ENCODE measurements at regions not wholly inside any gene's neighbourhood (a gene's known extent, or its start where the extent isn't known, plus 50 kb on each side); places are given as distances from the start of the nearest gene placed in this dataset.

GRCh38 chr5:8766448-8766847 is 779.4 kb downstream of the SEMA5A start:
- DNase-seq = no peak
- Histone ChIP-seq H3K27me3 (no peaks in the 10 kb centered on the region), H3K4me3 (no peak overlapping the region), H3K9me3 (no peaks in the 10 kb centered on the region), H3K36me3 (no peaks in the 10 kb centered on the region), H3K4me1 (no peaks in the 10 kb centered on the region), H3K27ac (no peak overlapping the region)
- intact Hi-C loops (cut with DNase I) = no loop called here
- TF ChIP-seq CTCF (IDR thresholded peaks at IDR 0.05) = no peak
- ATAC-seq = no peak

DNA sequence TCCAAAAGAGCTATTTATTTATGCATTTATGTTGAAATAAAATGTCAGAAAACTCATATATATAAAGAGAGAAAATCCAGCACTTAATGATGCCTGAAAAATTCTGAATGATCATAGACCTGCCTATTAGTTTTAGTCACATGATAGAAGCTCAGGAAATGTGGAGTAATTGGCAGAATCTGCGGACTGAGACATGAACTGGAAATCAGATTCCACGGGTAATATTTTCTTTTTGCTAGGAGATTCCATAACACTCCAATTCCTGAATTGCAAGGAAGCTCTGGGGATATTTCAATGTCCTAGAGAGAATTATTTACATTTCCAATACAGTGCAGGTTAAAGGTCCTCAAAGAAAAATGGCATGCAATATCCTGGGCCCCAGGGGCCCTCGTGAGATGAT is 778.8 kb downstream of the SEMA5A start:
- H3K9me3 ChIP-seq = no peaks in the 10 kb centered on the region

GRCh38 chr5:8767746-8768145 is 778.1 kb downstream of the SEMA5A start:
- H3K4me1 ChIP-seq = no peaks in the 10 kb centered on the region
- no peaks in the 10 kb centered on the region for H3K36me3 ChIP-seq
- no peak for ATAC-seq
- no peak overlapping the region for H3K27ac ChIP-seq
- intact Hi-C loops (cut with DNase I) = no loop called here
- no peaks in the 10 kb centered on the region for H3K9me3 ChIP-seq
- no peak overlapping the region for H3K4me3 ChIP-seq
- no peak for DNase-seq
- no peaks in the 10 kb centered on the region for H3K27me3 ChIP-seq
- no peak for TF ChIP-seq CTCF (IDR thresholded peaks at IDR 0.05)

More for the DNA sequence above, 778.8 kb downstream of the SEMA5A start:
- no peaks in the 10 kb centered on the region for H3K27me3 ChIP-seq
- no peaks in the 10 kb centered on the region for H3K4me1 ChIP-seq
- H3K27ac ChIP-seq = no peak overlapping the region
- no peak for ATAC-seq
- H3K4me3 ChIP-seq = no peak overlapping the region
- H3K36me3 ChIP-seq = no peaks in the 10 kb centered on the region
- no peak for TF ChIP-seq CTCF (IDR thresholded peaks at IDR 0.05)
- DNase-seq = no peak
- intact Hi-C loops (cut with DNase I) = no loop called here

DNA sequence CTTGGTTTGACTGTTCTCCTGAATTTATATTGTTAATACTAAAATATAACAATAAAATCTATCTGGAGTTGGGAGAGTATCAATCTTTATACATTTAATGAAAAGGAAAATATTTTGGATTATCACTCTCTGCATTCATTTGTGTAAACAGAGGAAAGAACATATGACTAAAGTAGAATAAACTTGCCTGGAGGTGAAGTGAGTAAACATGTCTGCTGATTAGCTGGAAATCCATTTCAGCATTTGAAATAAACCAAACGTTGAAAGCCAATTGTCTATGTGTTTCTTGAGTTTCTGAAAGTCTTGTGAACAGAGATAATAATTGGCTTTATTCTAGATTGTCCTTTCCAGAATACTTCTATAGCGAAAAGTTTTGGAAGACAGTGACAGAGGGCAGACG is 776.2 kb downstream of the SEMA5A start:
- no peak for TF ChIP-seq CTCF (IDR thresholded peaks at IDR 0.05)
- H3K27me3 ChIP-seq = no peaks in the 10 kb centered on the region
- H3K4me1 ChIP-seq = no peaks in the 10 kb centered on the region
- H3K4me3 ChIP-seq = no peak overlapping the region
- no peak for DNase-seq
- intact Hi-C loops (cut with DNase I) = no loop called here
- H3K27ac ChIP-seq = no peak overlapping the region
- no peaks in the 10 kb centered on the region for H3K9me3 ChIP-seq
- ATAC-seq = no peak
- no peaks in the 10 kb centered on the region for H3K36me3 ChIP-seq

DNA sequence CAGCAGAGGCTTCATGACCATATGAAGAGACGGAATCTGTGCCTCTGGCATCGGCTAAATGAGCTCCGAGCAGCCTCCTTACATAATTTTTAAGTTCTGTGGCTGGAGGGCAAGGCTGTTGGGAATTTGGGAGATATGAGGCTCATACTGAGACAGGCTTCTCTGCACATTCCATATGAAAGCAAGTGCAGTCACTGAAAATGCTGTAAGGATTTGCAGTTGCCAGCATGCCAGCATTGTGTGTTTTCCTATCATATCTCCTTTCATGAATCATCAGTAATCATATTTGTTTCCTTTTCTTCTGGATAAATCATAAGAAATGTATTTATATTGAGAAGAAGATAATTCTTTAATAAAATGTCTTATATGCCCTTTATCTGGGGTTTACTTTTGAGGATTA is 775.4 kb downstream of the SEMA5A start:
- DNase-seq (no peak), ATAC-seq (no peak)
- H3K27ac ChIP-seq = no peak overlapping the region
- no peak overlapping the region for H3K4me3 ChIP-seq
- H3K4me1 ChIP-seq = no peaks in the 10 kb centered on the region
- H3K27me3 ChIP-seq = no peaks in the 10 kb centered on the region
- TF ChIP-seq CTCF (IDR thresholded peaks at IDR 0.05) = no peak
- intact Hi-C loops (cut with DNase I) = no loop called here
- no peaks in the 10 kb centered on the region for H3K9me3 ChIP-seq
- H3K36me3 ChIP-seq = no peaks in the 10 kb centered on the region

DNA sequence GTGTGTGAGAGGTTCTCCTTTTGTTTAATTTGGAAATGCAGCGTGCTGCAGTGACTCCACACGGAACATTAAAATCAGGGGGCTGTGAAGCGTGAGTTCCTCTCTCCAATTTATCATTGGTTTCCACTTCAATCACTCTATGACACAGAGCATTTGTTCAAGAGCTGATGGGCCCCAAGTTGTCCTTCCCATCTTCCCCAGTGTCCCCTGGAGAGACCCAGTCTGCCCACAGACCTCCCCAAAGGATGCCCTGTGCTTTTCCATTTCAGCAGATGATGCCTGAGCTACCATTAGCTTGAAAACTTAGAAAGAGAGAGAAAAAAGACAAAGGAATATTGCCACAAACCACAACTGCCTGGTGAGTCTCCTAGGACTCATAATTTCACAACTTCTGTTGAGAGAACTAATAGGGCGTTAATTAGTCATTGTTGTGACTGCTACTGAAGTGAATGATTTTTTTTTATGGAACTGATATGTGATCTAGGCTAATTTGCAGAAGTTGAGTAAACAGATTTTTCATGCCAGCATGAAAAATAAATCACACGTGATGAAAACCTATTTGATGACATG is 772.7 kb downstream of the SEMA5A start:
- no peak for TF ChIP-seq CTCF (IDR thresholded peaks at IDR 0.05)
- Histone ChIP-seq H3K27ac (no peak overlapping the region), H3K9me3 (no peaks in the 10 kb centered on the region), H3K4me3 (no peak overlapping the region), H3K36me3 (no peaks in the 10 kb centered on the region), H3K27me3 (no peaks in the 10 kb centered on the region), H3K4me1 (no peaks in the 10 kb centered on the region)
- no peak for ATAC-seq
- intact Hi-C loops (cut with DNase I) = no loop called here
- no peak for DNase-seq
